GM18520 (cell line): ENCODE measurements at regions not wholly inside any gene's neighbourhood (a gene's known extent, or its start where the extent isn't known, plus 50 kb on each side); places are given as distances from the start of the nearest gene placed in this dataset.

Source experiments
- ATAC-seq: cut with Tn5 transposase; IDR thresholded peaks from one replicate; pipeline ENCODE4 v1.9.1; 2021; ENCODE audit not compliant: unreplicated experiment

GRCh38 chr6:104621396-104621795, 238.3 kb downstream of the HACE1 start:
- no peak for ATAC-seq

DNA sequence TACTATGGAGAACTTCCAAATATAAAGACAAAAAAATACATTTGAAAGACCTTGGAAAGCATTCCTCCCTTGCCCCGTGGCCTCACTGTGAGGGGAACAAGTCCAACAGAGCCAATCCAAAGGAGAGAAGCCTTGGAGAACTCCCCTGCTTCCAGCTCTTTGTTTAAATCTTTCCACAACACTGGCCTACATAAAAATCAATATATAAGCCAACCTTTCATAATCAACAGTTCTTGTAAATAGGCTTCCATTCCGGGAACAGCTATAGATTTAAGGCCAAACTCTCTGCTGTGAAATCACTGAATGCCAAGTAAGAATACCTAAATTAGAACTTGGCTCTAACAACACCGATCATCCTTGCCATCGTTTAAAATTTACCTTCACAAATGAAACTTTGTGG, 242.1 kb downstream of the HACE1 start:
- ATAC-seq, result no peak

DNA sequence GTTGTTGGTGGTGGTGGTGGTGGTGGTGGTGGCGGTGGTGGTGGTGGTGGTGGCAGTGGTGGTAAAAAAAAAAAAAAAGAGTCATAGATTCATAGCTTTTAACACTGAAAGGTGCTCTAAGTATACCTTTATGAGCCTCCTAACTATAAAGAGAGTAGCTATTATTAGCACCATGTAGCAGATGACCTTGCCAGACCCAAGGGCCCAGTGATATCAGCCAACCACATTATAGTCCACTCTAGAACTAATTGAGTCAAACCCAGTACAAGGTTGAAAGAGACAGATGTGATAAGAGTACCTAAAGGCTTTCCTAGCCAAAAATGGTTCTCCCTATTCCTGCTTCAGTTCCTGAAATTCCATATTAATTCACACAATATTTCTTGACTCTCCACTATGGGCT, 245.3 kb downstream of the HACE1 start:
- no peak for ATAC-seq

- no peak for ATAC-seq
Observed at GRCh38 chr6:104613416-104614001, 246.2 kb downstream of the HACE1 start.

GRCh38 chr6:104612541-104612940, 247.2 kb downstream of the HACE1 start:
- no peak for ATAC-seq

DNA sequence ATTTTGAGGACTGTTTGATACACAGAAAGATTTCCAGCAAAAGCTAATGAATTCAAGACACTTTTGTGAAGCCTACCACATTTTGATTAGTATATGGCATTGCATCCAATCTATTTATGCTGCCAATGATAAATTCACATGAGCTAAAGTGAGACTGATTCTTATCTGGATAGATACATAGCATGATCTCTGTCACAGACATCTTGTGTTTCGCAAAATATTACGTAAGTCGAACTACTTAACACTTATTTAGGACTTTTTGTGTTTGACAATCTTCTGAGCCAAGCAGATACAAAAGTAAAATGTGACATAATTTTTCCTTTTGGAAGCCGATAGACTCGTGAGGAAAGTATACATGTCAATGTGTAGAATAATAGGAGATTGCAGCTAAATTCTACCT, 251.6 kb downstream of the HACE1 start:
- no peak for ATAC-seq

- ATAC-seq, result no peak
Observed at GRCh38 chr6:104607501-104607900, 252.2 kb downstream of the HACE1 start.

GRCh38 chr6:104606361-104606760, 253.4 kb downstream of the HACE1 start:
- no peak for ATAC-seq

DNA sequence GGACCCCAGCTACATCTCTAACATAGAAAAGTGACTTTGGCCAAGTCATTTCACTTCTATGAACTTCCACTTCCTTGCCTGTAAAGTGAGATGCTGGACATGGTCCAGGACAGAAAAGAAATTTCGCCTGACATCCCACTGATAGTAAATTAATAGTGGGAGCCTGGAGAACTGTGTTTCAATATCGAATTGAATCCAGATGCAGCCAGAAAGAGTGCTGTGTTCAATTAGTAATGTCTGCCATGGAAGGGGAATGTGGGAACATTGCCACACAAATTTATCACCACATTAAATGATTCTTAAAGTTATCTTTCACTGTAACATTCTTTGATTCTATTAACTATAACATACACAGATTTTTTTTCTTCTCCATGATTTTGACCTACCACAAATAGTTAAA, 255.0 kb downstream of the HACE1 start:
- ATAC-seq, result no peak

DNA sequence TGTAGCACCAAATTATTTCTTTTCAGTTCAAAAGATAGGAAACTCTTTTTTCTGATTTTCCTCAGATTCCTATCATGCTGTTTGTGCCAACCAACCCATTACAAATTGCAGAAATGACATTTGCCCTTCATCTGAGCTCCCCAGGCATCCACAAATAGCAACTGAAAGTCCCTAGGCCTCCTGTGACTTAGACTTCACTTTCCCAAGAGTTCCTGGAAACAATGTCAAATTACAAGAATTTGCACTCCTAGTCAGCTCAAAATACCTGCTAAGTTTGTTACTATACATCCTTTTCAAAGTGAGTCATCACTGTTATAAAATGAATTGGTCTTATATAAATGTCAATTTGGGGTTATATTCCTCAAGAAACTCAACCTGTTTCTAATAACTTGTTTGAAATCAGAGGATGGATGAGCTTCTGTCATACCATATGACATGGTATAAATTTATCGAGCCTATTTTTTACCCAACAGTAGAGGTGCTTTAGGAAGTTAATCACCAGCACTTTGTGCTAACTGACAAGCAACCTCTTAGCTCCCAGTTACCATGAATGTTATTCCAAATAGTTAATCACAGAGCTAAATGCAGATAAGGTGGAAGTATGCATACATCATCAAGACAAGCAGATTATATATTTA, 256.5 kb downstream of the HACE1 start:
- ATAC-seq, result no peak

DNA sequence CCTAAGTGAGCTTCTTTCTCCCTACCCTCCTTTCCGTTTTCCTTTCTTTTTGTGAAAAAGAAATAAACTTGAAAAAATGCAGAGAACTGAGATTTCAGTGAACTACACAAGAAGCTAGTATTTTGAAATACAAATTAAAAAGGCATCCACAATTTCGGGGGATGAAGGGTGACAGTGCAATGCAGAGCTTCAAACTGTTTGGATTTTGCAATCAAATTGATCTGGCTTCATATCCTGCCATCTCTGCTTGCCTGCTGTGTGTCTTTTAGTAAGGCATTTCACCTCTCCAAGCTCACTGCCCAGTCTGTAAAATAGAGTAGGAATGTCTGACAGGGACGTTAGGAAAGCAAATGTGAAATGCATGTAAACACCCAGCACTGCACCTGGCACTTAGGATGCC, 258.0 kb downstream of the HACE1 start:
- ATAC-seq, result no peak

DNA sequence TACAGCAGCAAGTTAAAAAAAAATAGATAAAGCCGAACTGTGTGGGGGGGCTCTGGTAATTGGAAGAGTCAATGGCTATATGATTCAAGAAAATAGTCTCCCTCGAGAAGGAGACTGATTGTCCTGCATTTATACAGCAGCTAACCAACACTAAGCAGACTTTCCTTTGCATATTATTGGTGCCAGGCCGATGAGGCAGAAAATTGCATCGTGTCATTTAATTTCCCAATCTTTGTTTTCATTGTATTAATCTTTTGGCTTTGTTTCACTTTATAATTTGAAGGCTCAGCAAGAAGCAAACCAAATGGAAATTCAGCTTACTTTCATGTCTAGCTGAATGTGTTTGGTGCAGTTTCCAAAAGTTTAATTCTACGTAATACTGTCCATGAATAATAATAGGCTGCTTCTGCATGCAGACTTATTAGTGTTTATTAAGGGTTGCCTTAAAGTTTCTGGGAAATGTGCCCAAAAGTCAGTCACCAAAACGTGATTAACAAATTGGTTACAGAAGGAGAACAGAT, 258.5 kb downstream of the HACE1 start:
- ATAC-seq, result no peak

DNA sequence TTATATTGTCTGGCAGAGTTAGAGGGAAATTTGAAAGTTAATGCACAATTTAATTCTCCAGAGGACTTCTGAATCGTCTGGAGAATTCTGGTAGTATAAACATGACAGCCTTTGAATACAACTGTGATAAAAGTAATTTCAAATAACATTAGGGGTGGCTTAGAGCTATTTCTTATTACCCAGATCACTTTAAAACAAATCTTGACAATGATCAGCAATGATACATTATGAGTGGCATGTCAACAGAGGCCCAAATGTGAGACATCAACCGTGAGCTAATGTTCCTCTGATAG, 259.1 kb downstream of the HACE1 start:
- ATAC-seq, result no peak

- no peak for ATAC-seq
Observed at GRCh38 chr6:104599821-104600638, 259.7 kb downstream of the HACE1 start.

GRCh38 chr6:104597541-104598050, 262.1 kb downstream of the HACE1 start:
- ATAC-seq, result no peak

DNA sequence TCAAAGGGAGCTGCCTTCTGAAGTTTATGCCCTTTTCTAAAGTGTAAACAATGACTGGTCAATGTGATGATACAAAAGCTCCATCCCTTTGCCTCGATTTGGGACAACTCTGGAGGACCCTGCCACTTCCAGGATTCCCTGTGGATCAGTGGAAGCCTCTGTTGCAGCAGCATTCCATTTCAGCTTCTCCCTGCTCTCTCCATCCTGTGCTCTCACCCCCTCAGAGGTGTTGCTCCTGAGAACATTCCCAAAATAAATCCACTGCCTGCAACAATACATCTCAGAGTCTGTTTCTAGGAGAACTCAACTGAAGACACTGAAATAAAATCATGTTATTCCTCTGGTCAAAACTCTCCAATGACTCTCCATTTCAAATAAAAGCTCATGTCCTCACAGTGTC, 263.6 kb downstream of the HACE1 start:
- ATAC-seq, result no peak

GRCh38 chr6:104595311-104595820, 264.4 kb downstream of the HACE1 start:
- ATAC-seq, result no peak

DNA sequence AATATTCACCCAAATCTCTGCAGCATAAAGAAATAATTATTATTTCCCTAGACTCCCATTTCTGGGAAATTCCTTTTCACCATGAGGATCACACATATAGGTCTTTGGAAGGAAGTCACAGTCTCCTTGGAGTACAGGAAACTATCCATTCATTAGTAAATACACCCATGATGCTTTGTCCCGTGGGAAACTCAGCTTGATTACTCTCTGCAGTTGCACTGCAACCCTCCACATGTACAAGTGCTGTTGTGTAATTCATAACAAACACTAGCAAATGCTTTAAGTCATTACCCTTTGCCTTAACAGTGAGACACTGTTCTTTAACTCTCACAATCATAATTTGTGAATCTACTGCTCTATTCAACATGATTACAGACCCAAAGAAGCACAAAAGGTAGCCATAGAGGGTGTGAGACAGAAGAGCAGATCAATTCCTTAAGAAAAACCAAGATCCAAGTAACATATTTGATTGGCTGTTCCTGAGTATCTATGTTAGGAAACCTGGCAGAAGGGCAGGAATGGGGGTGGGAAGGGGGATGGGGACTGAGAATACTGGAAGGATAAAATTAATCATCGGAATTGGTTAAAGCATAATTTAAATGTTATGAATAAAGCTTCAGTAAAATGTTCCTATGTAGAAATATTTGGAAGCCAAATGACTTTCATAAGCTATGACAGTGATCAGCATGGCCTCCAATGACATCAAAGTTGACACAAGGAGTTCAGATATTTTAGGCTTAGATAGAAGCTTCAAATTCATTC, 268.0 kb downstream of the HACE1 start:
- no peak for ATAC-seq

GRCh38 chr6:104589940-104590339, 269.8 kb downstream of the HACE1 start:
- ATAC-seq, result no peak

DNA sequence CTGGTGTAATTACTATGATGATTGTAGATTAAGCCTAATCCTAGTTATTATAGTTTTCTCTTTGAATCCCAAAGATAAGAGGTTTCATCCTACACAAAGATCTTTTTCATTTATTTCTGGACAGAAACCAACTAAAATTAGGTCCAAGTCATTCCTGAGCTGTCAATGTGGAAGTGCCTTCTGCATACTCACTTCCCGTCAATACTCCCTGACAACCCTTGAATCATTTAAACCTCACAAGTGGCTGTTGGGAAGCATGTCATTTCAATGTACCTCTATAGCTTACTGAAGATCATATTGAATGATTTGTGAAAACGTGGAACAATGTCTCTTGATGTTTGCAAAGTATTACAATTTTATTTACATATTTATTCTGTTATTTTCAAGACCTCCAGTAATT, 274.1 kb downstream of the HACE1 start:
- ATAC-seq, result no peak

- ATAC-seq, result no peak
Observed at GRCh38 chr6:104580452-104580851, 279.3 kb downstream of the HACE1 start.
